SK-N-MC (cell line): ENCODE measurements at regions not wholly inside any gene's neighbourhood (a gene's known extent, or its start where the extent isn't known, plus 50 kb on each side); places are given as distances from the start of the nearest gene placed in this dataset.

ENCODE experiments used
- DNase-seq: peaks from one replicate; pipeline ENCODE4 v3.0.0-alpha.2; 2011; ENCODE audit warnings: low read depth, low spot score
- H3K27ac ChIP-seq: fragments of 200-600 bp; sonication (generic); 2 replicates; pipeline ENCODE4 v1.5.1; 2016; ENCODE audit warnings: mixed run types
- H3K36me3 ChIP-seq: fragments of 200-600 bp; sonication (generic); 2 replicates; pipeline ENCODE4 v1.6.1; 2017; ENCODE audit warnings: antibody characterized with exemption, low read length, mixed read lengths; ENCODE audit not compliant: insufficient read depth
- H3K4me3 ChIP-seq: fragments of 200-600 bp; sonication (generic); 2 replicates; pipeline ENCODE4 v1.5.1; 2016
- H3K9ac ChIP-seq: fragments of 200-600 bp; sonication (generic); 2 replicates; pipeline ENCODE4 v1.8.0; 2017; ENCODE audit warnings: mixed run types, mixed read lengths; ENCODE audit not compliant: insufficient read length
- H3K9me3 ChIP-seq: fragments of 200-600 bp; sonication (generic); 2 replicates; pipeline ENCODE4 v1.6.1; 2017; ENCODE audit warnings: low read depth, mild to moderate bottlenecking, antibody characterized with exemption, low read length, moderate library complexity, mixed read lengths
- EZH2 ChIP-seq: fragments of 200-600 bp; sonication (generic); IDR thresholded peaks from one replicate; pipeline ENCODE4 v1.6.1; 2017; ENCODE audit warnings: antibody characterized with exemption
- FOXP2 ChIP-seq: optimal IDR thresholded peaks from 2 replicates; pipeline ENCODE3; 2011; ENCODE audit warnings: mild to moderate bottlenecking, moderate library complexity; ENCODE audit not compliant: insufficient read depth; ENCODE audit errors: extremely low read length, control extremely low read depth
- POLR2AphosphoS5 ChIP-seq: IDR thresholded peaks from 2 replicates; pipeline ENCODE4 v1.6.1; 2012; ENCODE audit warnings: mild to moderate bottlenecking, low read depth, low read length, borderline replicate concordance

DNA sequence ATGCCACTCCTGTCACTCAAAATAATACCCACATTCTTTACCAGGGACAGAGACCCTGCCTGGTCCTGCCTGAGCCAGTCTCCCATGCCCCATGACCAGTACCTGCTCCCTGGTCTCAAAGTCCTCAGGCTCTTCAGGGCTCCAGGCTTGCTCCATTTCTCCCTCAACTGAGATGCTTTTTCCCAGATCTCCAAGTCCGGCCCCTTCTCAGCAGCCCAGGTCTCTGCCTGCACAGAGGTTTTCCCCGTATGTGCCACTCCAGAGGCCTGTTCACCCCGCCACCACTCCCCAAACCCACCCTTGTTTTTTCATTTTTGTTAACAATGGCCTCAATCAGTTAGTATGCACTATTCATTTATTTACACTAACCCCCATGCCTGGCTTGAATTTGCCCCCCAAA lies 499.5 kb upstream of the MYT1L start:
- DNase-seq, result no peak
- H3K4me3 ChIP-seq, result no peak overlapping the region
- H3K27ac ChIP-seq, result no peak overlapping the region
- H3K36me3 ChIP-seq, result no peaks in the 10 kb centered on the region
- no peak overlapping the region for H3K9ac ChIP-seq
- no peak for TF ChIP-seq EZH2
- no peak for TF ChIP-seq FOXP2
- TF ChIP-seq POLR2AphosphoS5, result no peak
- no peaks in the 10 kb centered on the region for H3K9me3 ChIP-seq

GRCh38 chr2:2828774-2829368 lies 497.8 kb upstream of the MYT1L start:
- Histone ChIP-seq H3K27ac (no peak overlapping the region), H3K4me3 (no peak overlapping the region), H3K9ac (no peak overlapping the region), H3K9me3 (no peaks in the 10 kb centered on the region), H3K36me3 (no peaks in the 10 kb centered on the region)
- TF ChIP-seq POLR2AphosphoS5 (no peak), EZH2 (no peak)
- DNase-seq, result no peak

GRCh38 chr2:2827761-2828221 lies 496.7 kb upstream of the MYT1L start:
- H3K27ac ChIP-seq, result no peak overlapping the region
- TF ChIP-seq EZH2 (no peak), FOXP2 (no peak), POLR2AphosphoS5 (no peak)
- no peaks in the 10 kb centered on the region for H3K9me3 ChIP-seq
- no peak overlapping the region for H3K4me3 ChIP-seq
- no peak overlapping the region for H3K9ac ChIP-seq
- DNase-seq, result no peak
- no peaks in the 10 kb centered on the region for H3K36me3 ChIP-seq

DNA sequence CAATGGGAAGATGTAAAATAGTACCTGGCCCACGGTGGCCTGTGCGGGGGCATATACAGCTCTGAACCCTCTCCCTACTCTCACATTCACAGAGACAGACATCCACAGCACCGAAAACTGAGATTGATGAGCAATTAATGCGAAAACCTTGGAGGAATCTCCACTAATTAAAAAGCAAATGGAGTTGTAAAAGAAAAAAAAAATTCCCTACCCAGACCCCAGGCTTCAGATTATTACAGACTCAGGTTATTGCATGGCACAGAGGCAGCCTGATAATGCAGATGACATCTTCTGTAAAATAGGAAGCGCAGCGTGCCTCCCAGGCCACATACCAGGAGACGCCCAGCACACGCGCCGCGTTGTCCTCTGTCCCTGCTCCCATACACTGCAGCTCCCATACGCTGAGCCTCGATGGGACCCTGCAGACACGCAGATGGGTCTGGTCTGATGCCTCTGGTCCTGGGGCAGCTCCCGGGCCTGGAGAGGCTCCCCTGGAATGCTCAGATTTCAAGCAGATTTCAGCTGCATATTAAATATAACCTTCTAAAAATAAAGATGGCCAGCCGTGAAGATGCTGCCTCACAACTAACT lies 496.1 kb upstream of the MYT1L start:
- H3K9ac ChIP-seq, result no peak overlapping the region
- H3K27ac ChIP-seq, result no peak overlapping the region
- DNase-seq, result no peak
- TF ChIP-seq FOXP2 (no peak), EZH2 (no peak), POLR2AphosphoS5 (no peak)
- no peak overlapping the region for H3K4me3 ChIP-seq
- no peaks in the 10 kb centered on the region for H3K9me3 ChIP-seq
- no peaks in the 10 kb centered on the region for H3K36me3 ChIP-seq

DNA sequence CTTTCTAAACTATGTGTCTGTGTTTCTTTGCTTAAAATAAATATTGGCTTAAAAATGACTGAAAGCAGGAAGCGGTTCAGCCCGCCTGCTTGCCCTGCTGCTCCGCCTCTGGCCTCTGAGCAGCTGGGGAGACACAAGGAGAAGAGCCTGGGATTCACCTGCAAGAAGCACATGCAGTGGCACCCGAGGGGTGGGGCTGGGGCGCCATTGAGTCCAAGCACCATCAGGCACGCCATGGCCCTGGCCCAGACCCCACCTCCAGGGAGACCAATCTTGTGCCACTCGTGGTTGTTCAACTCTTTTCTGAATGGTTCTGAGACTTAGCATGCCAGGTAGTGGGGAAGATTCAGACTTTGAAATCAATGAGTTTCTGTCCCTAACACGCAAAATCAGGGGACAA lies 495.5 kb upstream of the MYT1L start:
- no peaks in the 10 kb centered on the region for H3K9me3 ChIP-seq
- TF ChIP-seq FOXP2 (no peak), POLR2AphosphoS5 (no peak), EZH2 (no peak)
- no peaks in the 10 kb centered on the region for H3K36me3 ChIP-seq
- DNase-seq, result no peak
- H3K9ac ChIP-seq, result no peak overlapping the region
- no peak overlapping the region for H3K4me3 ChIP-seq
- no peak overlapping the region for H3K27ac ChIP-seq

DNA sequence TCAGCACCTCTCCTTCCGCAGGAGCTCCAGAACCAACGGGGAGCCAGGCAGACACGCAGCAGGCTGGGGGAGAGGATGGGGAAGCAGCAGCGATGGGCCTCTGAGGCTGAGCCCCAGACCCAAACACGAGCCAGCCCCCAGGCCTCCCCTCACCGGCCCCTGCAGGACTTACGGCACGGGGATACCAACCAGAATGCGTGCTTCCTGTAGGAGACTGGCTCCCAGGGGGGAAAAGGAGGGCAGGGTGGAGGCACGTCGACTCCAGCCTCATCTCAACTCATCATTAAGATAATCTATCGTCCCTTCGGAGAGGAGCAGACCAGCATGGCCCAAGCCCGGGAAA lies 495.1 kb upstream of the MYT1L start:
- no peak overlapping the region for H3K9ac ChIP-seq
- no peaks in the 10 kb centered on the region for H3K36me3 ChIP-seq
- no peak for DNase-seq
- no peak overlapping the region for H3K27ac ChIP-seq
- no peaks in the 10 kb centered on the region for H3K9me3 ChIP-seq
- TF ChIP-seq POLR2AphosphoS5, result no peak
- TF ChIP-seq FOXP2, result no peak
- no peak for TF ChIP-seq EZH2
- H3K4me3 ChIP-seq, result no peak overlapping the region

GRCh38 chr2:2825516-2826208 lies 494.6 kb upstream of the MYT1L start:
- Histone ChIP-seq H3K4me3 (no peak overlapping the region), H3K27ac (no peak overlapping the region), H3K36me3 (no peaks in the 10 kb centered on the region), H3K9me3 (no peaks in the 10 kb centered on the region), H3K9ac (no peak overlapping the region)
- TF ChIP-seq EZH2, result no peak
- DNase-seq, result no peak

DNA sequence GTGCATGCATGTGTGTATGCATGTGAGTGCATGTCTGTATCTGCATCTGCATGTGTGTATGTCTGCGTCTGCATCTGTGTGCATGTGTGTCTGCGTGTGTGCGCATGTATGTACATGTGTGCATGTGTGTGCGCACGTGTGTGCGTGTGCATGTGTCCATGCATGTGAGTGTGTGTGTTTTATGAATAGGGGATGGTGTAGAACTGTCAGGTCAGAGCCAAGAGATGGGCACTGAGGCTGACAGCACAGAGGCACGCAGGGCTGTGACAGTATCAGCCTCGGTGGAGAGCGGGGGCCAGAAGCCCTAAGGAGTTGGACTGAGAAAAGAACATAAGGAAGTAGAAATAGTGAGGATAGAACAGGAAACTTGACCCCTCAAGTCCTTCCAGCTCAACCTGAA lies 494.0 kb upstream of the MYT1L start:
- no peak for TF ChIP-seq FOXP2
- TF ChIP-seq POLR2AphosphoS5, result no peak
- TF ChIP-seq EZH2, result no peak
- Histone ChIP-seq H3K9me3 (no peaks in the 10 kb centered on the region), H3K9ac (no peak overlapping the region), H3K4me3 (no peak overlapping the region), H3K27ac (no peak overlapping the region), H3K36me3 (no peaks in the 10 kb centered on the region)
- no peak for DNase-seq

DNA sequence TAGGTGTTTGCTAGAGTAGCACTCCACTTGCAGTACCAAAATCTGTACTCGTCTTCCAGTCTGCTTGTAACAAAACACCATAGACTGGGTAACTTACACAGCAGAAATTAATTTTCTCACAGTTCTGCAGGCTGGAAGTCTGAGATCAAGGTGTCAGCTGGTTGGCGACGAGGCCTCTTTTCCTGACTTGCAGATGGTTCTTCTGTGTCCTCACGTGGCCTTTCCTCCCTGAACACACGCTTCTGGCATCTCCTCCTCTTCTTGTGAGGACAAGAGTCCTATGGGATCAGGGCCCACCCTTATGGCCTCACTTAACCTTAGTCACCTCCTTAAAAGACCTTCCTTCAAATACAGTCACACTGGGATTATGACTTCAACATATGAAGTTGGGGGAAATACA lies 493.5 kb upstream of the MYT1L start:
- no peaks in the 10 kb centered on the region for H3K9me3 ChIP-seq
- no peak overlapping the region for H3K9ac ChIP-seq
- no peak overlapping the region for H3K27ac ChIP-seq
- H3K4me3 ChIP-seq, result no peak overlapping the region
- no peak for DNase-seq
- TF ChIP-seq EZH2 (no peak), FOXP2 (no peak), POLR2AphosphoS5 (no peak)
- H3K36me3 ChIP-seq, result no peaks in the 10 kb centered on the region
